ENCODE measurements at regions not wholly inside any gene's neighbourhood (a gene's known extent, or its start where the extent isn't known, plus 50 kb on each side); places are given as distances from the start of the nearest gene placed in this dataset.

- intact Hi-C loops (cut with DNase I), result no loop called here
- no peak overlapping the region for H3K27ac ChIP-seq
- H3K4me3 ChIP-seq, result no peak overlapping the region
- no peaks in the 10 kb centered on the region for H3K9me3 ChIP-seq
- H3K9ac ChIP-seq (ENCODE audit: low read depth in 2 of 2, low read length in 2 of 2), result no peak overlapping the region
- no peak for DNase-seq
- TF ChIP-seq CTCF (IDR thresholded peaks at IDR 0.05), result no peak
- H3K36me3 ChIP-seq, result no peaks in the 10 kb centered on the region
- H3K27me3 ChIP-seq, result no peaks in the 10 kb centered on the region
- no peaks in the 10 kb centered on the region for H3K4me1 ChIP-seq
Measured at GRCh38 chr6:134457941-134458340, 140.0 kb upstream of the SGK1 start.

- no peaks in the 10 kb centered on the region for H3K27me3 ChIP-seq
- no peak for TF ChIP-seq CTCF (IDR thresholded peaks at IDR 0.05)
- no peaks in the 10 kb centered on the region for H3K9me3 ChIP-seq
- intact Hi-C loops (cut with DNase I), result no loop called here
- H3K4me3 ChIP-seq, result no peak overlapping the region
- no peaks in the 10 kb centered on the region for H3K4me1 ChIP-seq
- no peak overlapping the region for H3K9ac ChIP-seq (ENCODE audit: low read depth in 2 of 2, low read length in 2 of 2)
- H3K36me3 ChIP-seq, result no peaks in the 10 kb centered on the region
- H3K27ac ChIP-seq, result no peak overlapping the region
- DNase-seq, result no peak
Measured at GRCh38 chr6:134456226-134456625, 138.3 kb upstream of the SGK1 start.

GRCh38 chr6:134455319-134455718 is 137.4 kb upstream of the SGK1 start:
- H3K4me3 ChIP-seq, result no peak overlapping the region
- no peaks in the 10 kb centered on the region for H3K36me3 ChIP-seq
- no peak overlapping the region for H3K27ac ChIP-seq
- no peaks in the 10 kb centered on the region for H3K27me3 ChIP-seq
- no peak for DNase-seq
- H3K9ac ChIP-seq (ENCODE audit: low read depth in 2 of 2, low read length in 2 of 2), result no peak overlapping the region
- TF ChIP-seq CTCF (IDR thresholded peaks at IDR 0.05), result no peak
- no peaks in the 10 kb centered on the region for H3K4me1 ChIP-seq
- H3K9me3 ChIP-seq, result no peaks in the 10 kb centered on the region
- intact Hi-C loops (cut with DNase I), result no loop called here

GRCh38 chr6:134454794-134455193 is 136.9 kb upstream of the SGK1 start:
- no peaks in the 10 kb centered on the region for H3K36me3 ChIP-seq
- no peak overlapping the region for H3K4me3 ChIP-seq
- no peak for TF ChIP-seq CTCF (IDR thresholded peaks at IDR 0.05)
- H3K4me1 ChIP-seq, result no peaks in the 10 kb centered on the region
- no peak overlapping the region for H3K9ac ChIP-seq (ENCODE audit: low read depth in 2 of 2, low read length in 2 of 2)
- H3K27ac ChIP-seq, result no peak overlapping the region
- no peak for DNase-seq
- intact Hi-C loops (cut with DNase I), result no loop called here
- H3K27me3 ChIP-seq, result no peaks in the 10 kb centered on the region
- no peaks in the 10 kb centered on the region for H3K9me3 ChIP-seq

GRCh38 chr6:134453792-134454510 is 136.0 kb upstream of the SGK1 start:
- H3K36me3 ChIP-seq, result no peaks in the 10 kb centered on the region
- no peak overlapping the region for H3K27ac ChIP-seq
- intact Hi-C loops (cut with DNase I), result no loop called here
- H3K27me3 ChIP-seq, result no peaks in the 10 kb centered on the region
- H3K4me3 ChIP-seq, result no peak overlapping the region
- TF ChIP-seq CTCF (IDR thresholded peaks at IDR 0.05), result no peak
- DNase-seq, result no peak
- H3K4me1 ChIP-seq, result no peaks in the 10 kb centered on the region
- no peaks in the 10 kb centered on the region for H3K9me3 ChIP-seq
- no peak overlapping the region for H3K9ac ChIP-seq (ENCODE audit: low read depth in 2 of 2, low read length in 2 of 2)

All from colonic mucosa (tissue), 4 donors.